HUES6 (cell line): ENCODE measurements at regions not wholly inside any gene's neighbourhood (a gene's known extent, or its start where the extent isn't known, plus 50 kb on each side); places are given as distances from the start of the nearest gene placed in this dataset.
"Not testable (repeated sequence)": the region's sequence is repeated elsewhere in the genome, so short reads cannot be mapped to it uniquely, and the experiment has no call there.

Experiments used
- H3K27ac ChIP-seq: 2 replicates; pipeline ENCODE4 v1.7.0; 2013; ENCODE audit warnings: low read depth, mild to moderate bottlenecking, low read length, inconsistent platforms
- H3K27me3 ChIP-seq: 2 replicates; pipeline ENCODE4 v1.6.1; 2013; ENCODE audit warnings: low read length; ENCODE audit not compliant: control insufficient read depth, insufficient read depth
- H3K36me3 ChIP-seq: 2 replicates; pipeline ENCODE4 v1.6.1; 2013; ENCODE audit warnings: low read length; ENCODE audit not compliant: control insufficient read depth, insufficient read depth
- H3K4me1 ChIP-seq: 2 replicates; pipeline ENCODE4 v1.6.1; 2013; ENCODE audit warnings: low read length; ENCODE audit not compliant: control insufficient read depth, insufficient read depth
- H3K4me3 ChIP-seq: 2 replicates; pipeline ENCODE4 v1.5.1; 2013; ENCODE audit warnings: low read depth, low read length
- H3K9ac ChIP-seq: one replicate; pipeline ENCODE4 v1.6.1; 2013; ENCODE audit warnings: mild to moderate bottlenecking, low read length
- H3K9me3 ChIP-seq: 2 replicates; pipeline ENCODE4 v1.6.1; 2013; ENCODE audit warnings: low read depth, low read length; ENCODE audit not compliant: control insufficient read depth, insufficient read depth

DNA sequence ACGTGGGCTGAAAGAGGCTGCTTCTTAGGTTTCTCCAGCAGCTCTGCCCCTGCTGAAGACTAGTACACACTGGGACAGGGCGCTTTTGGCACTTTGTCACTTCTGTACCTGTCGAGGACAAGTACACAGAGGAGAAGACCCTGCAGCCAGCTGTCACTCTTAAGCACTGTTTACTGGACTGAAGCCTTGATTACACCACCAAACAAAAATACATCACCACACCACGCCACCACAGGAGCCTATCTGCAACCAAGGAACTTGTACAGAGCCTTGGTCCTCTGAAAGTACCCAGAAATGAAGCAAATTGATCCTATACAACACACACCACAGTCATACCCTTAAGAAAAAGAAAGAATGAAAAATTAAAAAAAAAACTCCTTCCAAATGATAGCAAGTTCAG lies 1509.5 kb upstream of the TPTE start:
- not testable (repeated sequence) for H3K27me3 ChIP-seq, H3K4me3 ChIP-seq, H3K27ac ChIP-seq, H3K36me3 ChIP-seq, H3K9ac ChIP-seq, H3K4me1 ChIP-seq
- peaks cover 80% of the 10 kb centered on the region for H3K9me3 ChIP-seq

DNA sequence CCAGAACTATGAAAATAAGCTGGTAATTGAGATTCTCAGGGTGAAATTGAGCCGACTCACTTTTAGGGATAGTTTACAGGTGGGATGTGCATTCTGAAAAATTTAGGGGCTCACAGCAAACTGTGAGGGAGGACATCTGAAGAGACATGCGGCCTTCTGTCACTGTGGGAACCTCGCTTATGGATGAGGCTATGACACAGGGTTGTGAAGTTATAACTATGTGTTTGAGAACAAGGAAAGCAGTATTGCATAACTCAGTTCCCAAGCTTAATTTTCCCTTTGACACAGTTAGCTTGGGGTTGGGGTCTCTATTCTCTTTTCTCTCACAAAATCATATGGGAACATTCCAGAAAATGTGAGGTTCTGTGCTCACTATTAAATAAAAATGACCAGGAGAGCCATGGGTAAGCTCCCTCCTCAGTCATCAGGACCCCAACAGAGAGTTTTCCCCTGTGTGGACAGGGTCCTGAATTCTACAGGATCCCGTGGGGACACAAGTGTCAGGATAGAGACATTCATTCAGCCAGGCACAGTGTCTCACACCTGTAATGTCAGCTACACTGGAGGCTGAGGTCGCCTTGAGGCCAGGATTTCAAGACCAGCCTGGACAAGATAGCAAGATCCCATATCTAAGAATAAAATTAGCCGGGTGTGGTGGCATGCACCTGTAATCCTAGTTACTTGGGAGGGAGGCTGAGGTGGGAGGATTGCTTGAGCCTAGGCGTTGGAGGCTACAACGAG lies 1507.7 kb upstream of the TPTE start:
- H3K9ac ChIP-seq, H3K4me3 ChIP-seq, H3K4me1 ChIP-seq, H3K27ac ChIP-seq, H3K36me3 ChIP-seq, H3K27me3 ChIP-seq: not testable (repeated sequence)
- peaks cover 80% of the 10 kb centered on the region for H3K9me3 ChIP-seq

DNA sequence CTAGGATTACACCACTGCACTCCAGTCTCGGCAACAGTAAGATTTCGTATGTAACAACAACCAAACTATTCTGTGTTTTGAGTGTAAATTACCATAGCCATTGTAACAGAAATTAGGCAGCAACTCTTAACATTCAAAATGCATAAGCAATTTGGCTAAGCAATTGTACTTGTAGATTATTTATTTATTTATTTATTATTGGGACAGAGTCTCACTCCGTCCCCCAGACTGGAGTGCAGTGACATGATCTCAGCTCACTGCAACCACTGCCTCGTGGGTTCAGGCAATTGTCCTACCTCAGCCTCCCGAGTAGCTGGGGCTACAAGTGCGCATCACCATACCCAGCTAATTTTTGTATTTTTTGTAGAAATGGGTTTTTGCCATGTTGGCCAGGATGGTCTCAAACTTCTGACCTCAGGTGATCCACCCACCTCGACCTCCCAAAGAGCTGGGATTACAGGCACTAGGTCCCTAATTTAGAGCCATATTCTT lies 1507.1 kb upstream of the TPTE start:
- H3K9ac ChIP-seq, H3K36me3 ChIP-seq, H3K4me1 ChIP-seq, H3K27ac ChIP-seq, H3K27me3 ChIP-seq, H3K4me3 ChIP-seq: not testable (repeated sequence)
- peaks cover 80% of the 10 kb centered on the region for H3K9me3 ChIP-seq

DNA sequence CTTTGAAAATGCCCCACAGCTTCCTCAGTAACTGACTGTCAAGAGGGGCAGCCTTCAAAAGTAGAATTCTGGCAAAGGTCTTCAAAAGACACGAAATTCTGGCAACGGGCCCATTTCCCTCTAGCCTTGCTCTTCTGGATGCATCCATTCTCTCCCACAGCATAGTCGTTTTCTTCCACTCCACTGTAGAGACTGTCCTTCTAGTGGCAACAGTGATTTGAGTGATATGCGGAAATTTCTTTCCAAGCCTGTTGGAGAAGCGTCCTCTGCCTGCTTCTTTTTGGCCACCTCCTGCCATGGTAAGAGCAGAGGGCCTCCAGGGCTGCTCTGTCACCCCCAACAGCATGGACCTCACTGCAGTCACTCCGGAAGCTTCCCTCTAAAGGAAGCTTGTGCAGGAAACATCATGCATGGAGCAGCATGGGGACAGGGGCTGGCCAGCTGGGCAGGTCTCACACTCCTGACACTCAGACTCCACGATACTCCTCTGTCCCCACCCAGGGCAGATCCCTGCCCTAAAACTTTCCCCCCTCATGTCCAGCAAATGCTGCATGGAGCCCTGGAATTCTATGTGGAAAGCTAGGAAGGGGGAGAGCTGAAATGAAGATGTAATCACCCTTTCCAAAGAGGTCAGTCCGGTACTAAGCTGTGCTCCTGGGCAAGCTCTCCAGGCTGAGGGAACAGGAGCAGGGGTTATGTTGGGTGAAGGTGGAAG lies 1505.7 kb upstream of the TPTE start:
- not testable (repeated sequence) for H3K27ac ChIP-seq, H3K4me3 ChIP-seq, H3K36me3 ChIP-seq, H3K4me1 ChIP-seq, H3K9ac ChIP-seq, H3K27me3 ChIP-seq
- peaks cover 71% of the 10 kb centered on the region for H3K9me3 ChIP-seq

DNA sequence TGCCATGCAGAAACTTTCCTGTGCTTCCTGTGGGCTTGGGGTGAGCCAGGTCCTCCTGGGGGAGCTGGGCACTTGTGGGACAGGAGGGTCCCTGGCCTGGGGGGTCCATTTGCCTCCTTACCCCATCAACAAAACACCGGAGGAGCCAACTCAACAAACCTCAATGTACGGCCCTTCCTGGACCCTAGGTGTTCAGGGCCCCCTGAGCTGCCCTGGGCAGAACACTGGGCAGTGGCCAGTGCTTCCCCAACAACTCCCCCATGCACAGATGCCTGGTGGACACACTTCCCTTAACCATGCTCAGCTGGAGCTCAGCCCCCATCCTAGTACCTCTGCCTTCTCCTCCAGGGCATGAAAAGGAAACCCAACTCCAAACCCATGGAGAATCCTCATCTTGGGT lies 1504.2 kb upstream of the TPTE start:
- H3K4me1 ChIP-seq, H3K4me3 ChIP-seq, H3K36me3 ChIP-seq, H3K9ac ChIP-seq, H3K27me3 ChIP-seq, H3K27ac ChIP-seq: not testable (repeated sequence)
- peaks cover 62% of the 10 kb centered on the region for H3K9me3 ChIP-seq

DNA sequence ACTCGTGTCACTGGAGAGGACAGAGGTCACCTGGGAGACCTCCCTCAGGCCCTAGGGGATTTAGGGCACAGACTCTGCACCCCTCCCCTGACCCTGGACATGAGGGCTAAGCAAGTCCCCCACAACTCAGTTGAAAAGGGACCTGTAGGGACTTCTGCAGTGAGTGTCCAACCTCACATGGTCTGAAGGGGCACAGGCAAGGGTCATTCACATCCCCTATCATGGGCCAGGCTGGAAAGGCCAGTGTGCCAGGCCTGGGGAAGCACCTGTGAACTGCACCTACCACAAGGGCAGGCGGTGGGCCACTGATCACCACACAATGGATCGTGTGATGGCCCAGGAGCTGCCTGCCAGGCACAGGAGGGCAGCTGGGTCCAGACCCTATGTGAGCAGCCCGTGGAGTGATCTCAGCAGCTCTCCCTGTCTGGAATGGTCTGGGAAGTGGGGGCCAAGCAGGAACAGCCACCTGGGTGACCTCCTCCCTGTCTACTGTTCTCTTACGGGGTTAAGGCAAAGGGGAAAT lies 1502.6 kb upstream of the TPTE start:
- H3K36me3 ChIP-seq, H3K27me3 ChIP-seq, H3K4me1 ChIP-seq, H3K27ac ChIP-seq, H3K9ac ChIP-seq, H3K4me3 ChIP-seq: not testable (repeated sequence)
- H3K9me3 ChIP-seq, result peaks cover 49% of the 10 kb centered on the region

DNA sequence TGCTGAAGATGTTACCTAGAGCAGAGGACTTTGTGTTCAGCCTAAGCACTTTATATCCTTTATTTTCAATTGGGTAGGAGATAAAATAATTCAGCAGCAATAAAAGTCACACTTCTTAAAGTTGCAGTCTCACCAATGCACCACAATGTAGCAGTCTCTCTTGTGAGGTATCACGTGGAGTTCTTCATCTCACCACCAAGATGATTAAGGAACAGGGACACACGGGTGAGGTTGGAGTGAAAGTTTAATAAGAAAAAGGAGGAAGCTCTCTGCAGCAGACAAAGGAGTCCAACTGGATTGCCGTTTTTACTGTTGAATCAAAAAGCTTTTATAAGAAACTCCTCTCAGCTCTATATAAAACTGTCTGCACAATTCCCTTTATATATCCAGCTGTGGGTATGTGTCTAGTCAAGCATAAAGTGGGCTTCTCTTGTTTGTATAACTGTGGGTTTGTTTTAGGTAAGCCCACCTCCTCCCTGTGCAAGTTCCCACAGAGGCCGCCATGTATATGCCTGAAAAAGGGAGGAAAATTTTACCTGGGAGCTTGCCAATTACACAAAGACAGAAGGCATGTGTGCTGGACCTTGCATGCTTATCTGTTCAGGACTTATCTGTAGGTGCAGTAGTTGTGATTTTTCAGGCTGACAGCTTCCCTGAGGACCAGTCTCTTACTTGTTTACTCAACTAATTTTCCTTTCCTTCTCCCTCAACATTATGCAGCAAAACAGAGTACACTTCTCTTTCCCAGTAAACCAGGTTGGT lies 1497.2 kb upstream of the TPTE start:
- peaks cover 42% of the 10 kb centered on the region for H3K9me3 ChIP-seq
- H3K36me3 ChIP-seq, H3K4me1 ChIP-seq, H3K27ac ChIP-seq, H3K9ac ChIP-seq, H3K27me3 ChIP-seq, H3K4me3 ChIP-seq: not testable (repeated sequence)

DNA sequence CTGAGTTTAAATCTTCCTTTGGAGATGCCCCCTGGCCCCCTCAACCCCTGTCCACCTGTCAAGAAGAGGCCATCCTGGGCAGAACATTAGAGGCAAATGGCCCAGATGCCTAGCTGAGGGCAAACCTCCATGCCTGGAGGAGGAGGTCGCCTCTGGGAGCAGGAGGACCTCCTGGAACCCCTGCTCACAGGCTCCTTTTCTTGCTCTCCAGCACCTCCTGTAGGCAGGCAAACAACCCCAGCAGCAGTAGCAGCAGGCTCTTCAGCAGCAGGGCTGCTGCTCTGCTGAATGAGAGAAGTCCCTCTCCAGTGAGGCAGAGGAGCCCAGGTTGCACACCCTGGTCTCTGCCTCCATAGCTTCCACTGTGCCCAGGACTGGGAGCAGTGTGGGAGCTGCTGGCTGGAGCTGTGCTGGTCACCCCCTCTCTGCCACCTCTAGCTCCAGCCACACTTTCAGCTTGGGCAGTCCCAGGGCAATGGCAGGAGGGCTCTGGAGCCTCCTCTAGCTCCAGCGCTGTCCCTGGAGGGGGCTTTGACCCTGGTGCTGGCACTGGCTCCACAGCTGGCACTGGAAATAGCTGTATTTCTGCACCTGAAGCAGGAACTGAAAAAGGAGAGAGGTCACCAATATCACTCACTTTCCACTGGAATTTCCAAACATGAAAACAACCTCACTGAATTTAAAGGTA lies 1494.5 kb upstream of the TPTE start:
- peaks cover 55% of the 10 kb centered on the region for H3K9me3 ChIP-seq
- H3K4me3 ChIP-seq, H3K4me1 ChIP-seq, H3K9ac ChIP-seq, H3K27me3 ChIP-seq, H3K36me3 ChIP-seq, H3K27ac ChIP-seq: not testable (repeated sequence)

DNA sequence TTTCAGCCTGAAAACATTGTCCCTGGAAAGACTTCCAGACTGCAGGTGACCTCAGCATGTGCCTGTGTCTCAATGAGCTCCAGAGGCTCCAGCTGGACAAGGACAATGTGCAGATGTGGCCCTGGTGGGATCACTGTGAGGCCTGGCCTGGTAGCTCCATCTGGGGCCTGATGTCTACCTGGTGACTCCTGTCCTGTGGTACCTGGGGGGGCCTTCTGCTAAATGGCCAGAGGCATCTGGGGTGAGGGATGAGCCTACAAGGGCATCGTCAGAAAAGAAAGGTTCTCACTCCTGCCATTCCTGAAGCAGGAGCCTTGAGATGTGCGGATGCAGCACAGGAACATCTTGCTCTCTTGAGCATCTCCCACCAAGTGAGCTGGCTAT lies 1494.0 kb upstream of the TPTE start:
- not testable (repeated sequence) for H3K9ac ChIP-seq, H3K4me1 ChIP-seq, H3K27me3 ChIP-seq, H3K4me3 ChIP-seq, H3K36me3 ChIP-seq, H3K27ac ChIP-seq
- H3K9me3 ChIP-seq, result peaks cover 55% of the 10 kb centered on the region

DNA sequence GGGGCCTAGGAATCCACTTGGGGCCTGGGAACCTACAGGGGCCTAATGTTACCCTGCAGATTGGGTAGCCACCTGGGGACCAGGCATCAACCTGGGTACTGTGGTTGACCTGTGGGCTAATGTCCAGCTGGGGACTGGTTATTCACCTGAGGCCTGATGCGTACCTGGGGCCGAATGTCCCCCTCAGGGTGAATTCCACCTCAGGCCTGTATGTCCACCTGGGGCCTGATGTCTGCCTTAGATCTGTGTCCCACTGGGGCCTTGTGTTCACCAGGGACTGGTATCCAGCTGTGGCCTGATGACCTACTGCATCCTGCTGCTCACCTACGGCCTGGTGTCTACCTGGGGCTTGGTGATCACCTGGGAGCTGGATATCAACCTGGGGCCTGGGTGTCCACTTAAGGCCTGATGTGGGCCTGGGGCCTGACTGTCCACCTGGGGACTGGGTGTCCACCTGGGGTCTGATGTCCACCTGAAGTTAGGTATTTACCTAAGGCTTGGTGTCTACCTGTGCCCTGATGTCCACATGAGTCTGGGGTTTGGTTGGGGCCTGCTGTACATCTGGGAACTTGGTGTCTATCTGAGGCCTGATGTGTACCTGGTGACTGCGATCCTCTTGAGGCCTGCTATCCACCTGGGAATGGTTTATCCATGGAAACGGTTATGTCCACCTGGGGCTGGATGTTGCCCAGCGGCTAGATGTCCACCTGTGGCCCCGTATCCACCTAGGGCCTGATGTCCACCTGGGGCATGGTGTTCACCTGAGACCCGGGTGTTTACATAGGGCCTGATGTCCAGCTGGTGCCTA lies 1492.6 kb upstream of the TPTE start:
- not testable (repeated sequence) for H3K4me1 ChIP-seq, H3K4me3 ChIP-seq, H3K9ac ChIP-seq, H3K27me3 ChIP-seq, H3K27ac ChIP-seq, H3K36me3 ChIP-seq
- H3K9me3 ChIP-seq, result peaks cover 57% of the 10 kb centered on the region
